ENCODE measurements at regions not wholly inside any gene's neighbourhood (a gene's known extent, or its start where the extent isn't known, plus 50 kb on each side); places are given as distances from the start of the nearest gene placed in this dataset.

- DNase-seq (ENCODE audit: insufficient read length) (no peak), FAIRE-seq (no peak)
- TF ChIP-seq TAF1 (IDR thresholded peaks at IDR 0.05; ENCODE audit: borderline replicate concordance, low read depth, low read length) (no peak), POLR2AphosphoS5 (IDR thresholded peaks at IDR 0.05; ENCODE audit: low read depth, low read length) (no peak), POLR2A (IDR thresholded peaks at IDR 0.05; ENCODE audit: low read depth, low read length) (no peak)
These were observed 676.4 kb upstream of the ANKRD30A start for GRCh38 chr10:36448760-36449691.

- TF ChIP-seq POLR2A (IDR thresholded peaks at IDR 0.05; ENCODE audit: low read depth, low read length) (no peak), POLR2AphosphoS5 (IDR thresholded peaks at IDR 0.05; ENCODE audit: low read depth, low read length) (no peak), TAF1 (IDR thresholded peaks at IDR 0.05; ENCODE audit: borderline replicate concordance, low read depth, low read length) (no peak)
- DNase-seq (ENCODE audit: insufficient read length) (no peak), FAIRE-seq (no peak)
These were observed 678.5 kb upstream of the ANKRD30A start for GRCh38 chr10:36446881-36447280.

- DNase-seq (ENCODE audit: insufficient read length) (no peak), FAIRE-seq (no peak)
- TF ChIP-seq TAF1 (IDR thresholded peaks at IDR 0.05; ENCODE audit: borderline replicate concordance, low read depth, low read length) (no peak), POLR2A (IDR thresholded peaks at IDR 0.05; ENCODE audit: low read depth, low read length) (no peak), POLR2AphosphoS5 (IDR thresholded peaks at IDR 0.05; ENCODE audit: low read depth, low read length) (no peak)
These were observed 682.2 kb upstream of the ANKRD30A start for GRCh38 chr10:36443233-36443632.

DNA sequence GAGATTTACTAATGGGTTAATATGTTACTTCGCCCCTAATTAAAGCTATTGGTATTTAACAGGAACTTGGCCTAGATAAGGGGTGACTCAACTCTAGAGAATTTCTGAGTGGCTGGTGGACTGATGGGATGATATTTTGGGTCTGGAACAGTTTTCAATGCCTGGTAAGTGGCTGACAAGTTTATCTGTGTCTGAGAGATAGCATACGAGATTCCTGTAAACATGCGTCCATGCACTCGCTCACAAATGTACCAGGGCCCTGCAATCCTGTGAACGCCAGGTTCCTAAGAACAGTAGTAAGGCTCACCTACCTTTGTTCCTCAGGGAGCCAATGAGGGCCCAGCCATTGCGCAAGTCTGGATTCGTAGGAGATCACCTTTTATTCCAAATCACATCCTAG, 683.8 kb upstream of the ANKRD30A start:
- DNase-seq (ENCODE audit: insufficient read length) (no peak), FAIRE-seq (no peak)
- TF ChIP-seq POLR2AphosphoS5 (IDR thresholded peaks at IDR 0.05; ENCODE audit: low read depth, low read length) (no peak), POLR2A (IDR thresholded peaks at IDR 0.05; ENCODE audit: low read depth, low read length) (no peak), TAF1 (IDR thresholded peaks at IDR 0.05; ENCODE audit: borderline replicate concordance, low read depth, low read length) (no peak)

- FAIRE-seq (no peak), DNase-seq (ENCODE audit: insufficient read length) (no peak)
- TF ChIP-seq TAF1 (IDR thresholded peaks at IDR 0.05; ENCODE audit: borderline replicate concordance, low read depth, low read length) (no peak), POLR2AphosphoS5 (IDR thresholded peaks at IDR 0.05; ENCODE audit: low read depth, low read length) (no peak), POLR2A (IDR thresholded peaks at IDR 0.05; ENCODE audit: low read depth, low read length) (no peak)
These were observed 684.9 kb upstream of the ANKRD30A start for GRCh38 chr10:36440539-36440938.

- no peak for TF ChIP-seq POLR2AphosphoS5 (IDR thresholded peaks at IDR 0.05; ENCODE audit: low read depth, low read length)
- TF ChIP-seq POLR2A (IDR thresholded peaks at IDR 0.05; ENCODE audit: low read depth, low read length) = no peak
- FAIRE-seq = no peak
- DNase-seq (ENCODE audit: insufficient read length) = no peak
These were observed 688.0 kb upstream of the ANKRD30A start for GRCh38 chr10:36437367-36437766.

GRCh38 chr10:36428507-36428906, 696.9 kb upstream of the ANKRD30A start:
- TF ChIP-seq POLR2AphosphoS5 (IDR thresholded peaks at IDR 0.05; ENCODE audit: low read depth, low read length) = no peak
- TF ChIP-seq POLR2A (IDR thresholded peaks at IDR 0.05; ENCODE audit: low read depth, low read length) = no peak
- TF ChIP-seq TAF1 (IDR thresholded peaks at IDR 0.05; ENCODE audit: borderline replicate concordance, low read depth, low read length) = no peak
- FAIRE-seq (no peak), DNase-seq (ENCODE audit: insufficient read length) (no peak)

DNA sequence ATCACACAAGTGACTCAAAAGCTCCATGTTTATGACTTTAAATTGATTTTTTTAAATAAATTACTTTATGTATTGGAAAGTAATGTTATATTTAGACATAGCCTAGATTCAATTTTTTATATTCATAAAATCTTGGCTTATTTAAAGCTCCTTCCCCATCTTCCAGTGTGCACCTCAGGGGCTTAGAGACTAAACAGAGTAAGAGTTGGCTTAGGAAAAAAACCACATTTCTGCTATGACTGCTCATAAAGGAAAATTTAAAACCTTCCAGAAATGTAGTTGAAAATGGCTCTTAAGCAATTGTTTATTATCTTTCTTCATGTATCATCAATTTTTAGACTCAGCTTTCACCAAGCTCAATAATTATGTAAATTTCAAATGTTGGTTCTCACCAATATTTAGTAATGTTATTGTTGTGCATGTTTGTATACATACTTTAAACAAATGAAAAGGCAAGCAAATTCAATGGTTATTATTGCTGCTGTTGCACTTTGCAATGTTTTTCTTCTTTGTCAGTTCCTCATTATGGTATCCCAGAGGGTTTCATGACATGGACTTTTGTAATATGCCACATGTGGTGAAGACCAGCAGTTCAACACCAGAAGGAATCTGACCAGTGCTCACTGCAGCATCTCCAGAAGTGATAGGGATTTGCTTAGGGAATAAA, 700.1 kb upstream of the ANKRD30A start:
- TF ChIP-seq TAF1 (IDR thresholded peaks at IDR 0.05; ENCODE audit: borderline replicate concordance, low read depth, low read length) (no peak), POLR2AphosphoS5 (IDR thresholded peaks at IDR 0.05; ENCODE audit: low read depth, low read length) (no peak), POLR2A (IDR thresholded peaks at IDR 0.05; ENCODE audit: low read depth, low read length) (no peak)
- no peak for FAIRE-seq
- no peak for DNase-seq (ENCODE audit: insufficient read length)

- no peak for TF ChIP-seq POLR2A (IDR thresholded peaks at IDR 0.05; ENCODE audit: low read depth, low read length)
- TF ChIP-seq TAF1 (IDR thresholded peaks at IDR 0.05; ENCODE audit: borderline replicate concordance, low read depth, low read length) = no peak
- TF ChIP-seq POLR2AphosphoS5 (IDR thresholded peaks at IDR 0.05; ENCODE audit: low read depth, low read length) = no peak
- no peak for FAIRE-seq
- DNase-seq (ENCODE audit: insufficient read length) = no peak
These were observed 700.9 kb upstream of the ANKRD30A start for GRCh38 chr10:36424502-36424901.

- TF ChIP-seq POLR2AphosphoS5 (IDR thresholded peaks at IDR 0.05; ENCODE audit: low read depth, low read length) (no peak), TAF1 (IDR thresholded peaks at IDR 0.05; ENCODE audit: borderline replicate concordance, low read depth, low read length) (no peak), POLR2A (IDR thresholded peaks at IDR 0.05; ENCODE audit: low read depth, low read length) (no peak)
- FAIRE-seq (no peak), DNase-seq (ENCODE audit: insufficient read length) (no peak)
These were observed 701.6 kb upstream of the ANKRD30A start for GRCh38 chr10:36423821-36424248.

DNA sequence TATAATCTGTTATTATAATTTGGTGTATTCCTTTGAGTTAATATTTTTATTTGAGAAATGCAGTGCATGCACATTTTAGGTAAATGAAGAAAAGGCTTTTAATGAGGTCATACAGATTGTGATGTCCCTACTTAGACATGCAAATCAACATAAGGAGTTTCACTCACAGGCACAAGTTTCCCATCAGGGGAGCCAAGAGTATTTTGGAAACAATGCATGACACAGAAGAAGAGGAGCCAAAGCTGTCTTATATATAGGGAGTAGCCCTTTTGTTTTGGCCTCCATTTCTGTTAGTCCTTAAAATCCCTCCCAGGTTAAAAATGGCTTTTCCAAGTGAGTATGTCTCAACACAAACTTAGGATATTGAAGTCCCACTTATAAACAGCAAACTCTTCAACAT, 703.4 kb upstream of the ANKRD30A start:
- no peak for DNase-seq (ENCODE audit: insufficient read length)
- TF ChIP-seq POLR2A (IDR thresholded peaks at IDR 0.05; ENCODE audit: low read depth, low read length) (no peak), TAF1 (IDR thresholded peaks at IDR 0.05; ENCODE audit: borderline replicate concordance, low read depth, low read length) (no peak), POLR2AphosphoS5 (IDR thresholded peaks at IDR 0.05; ENCODE audit: low read depth, low read length) (no peak)
- no peak for FAIRE-seq

DNA sequence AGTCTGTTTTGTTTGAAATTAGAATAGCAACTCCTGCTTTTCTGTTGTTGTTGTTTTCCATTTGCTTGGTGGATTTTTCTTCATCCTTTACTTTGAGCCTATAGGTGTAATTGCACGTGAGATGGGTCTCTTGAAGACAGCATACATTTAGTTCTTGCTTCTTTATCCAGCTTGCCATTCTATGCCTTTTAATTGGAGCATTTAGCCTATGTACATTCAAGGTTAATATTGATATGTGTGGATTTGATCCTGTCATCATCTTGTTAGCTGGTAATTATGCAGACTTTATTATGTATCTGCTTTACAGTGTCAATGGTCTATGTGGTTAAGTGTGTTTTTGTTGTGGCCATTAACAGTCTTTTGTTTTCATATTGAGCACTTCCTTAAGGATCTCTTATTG, 708.9 kb upstream of the ANKRD30A start:
- TF ChIP-seq TAF1 (IDR thresholded peaks at IDR 0.05; ENCODE audit: borderline replicate concordance, low read depth, low read length) (no peak), POLR2A (IDR thresholded peaks at IDR 0.05; ENCODE audit: low read depth, low read length) (no peak), POLR2AphosphoS5 (IDR thresholded peaks at IDR 0.05; ENCODE audit: low read depth, low read length) (no peak)
- DNase-seq (ENCODE audit: insufficient read length) = no peak
- no peak for FAIRE-seq

Data from GM12892 (cell line).